Activated T-cell treated with anti-CD3 and anti-CD28 coated beads, Interleukin-2, amount 50 U/mL, for 48 hours (primary cell): ENCODE measurements at regions not wholly inside any gene's neighbourhood (a gene's known extent, or its start where the extent isn't known, plus 50 kb on each side); places are given as distances from the start of the nearest gene placed in this dataset.
A peak's percentile ranks its signal among the peaks of the same experiment; 100 is the strongest.

ENCODE experiments used
- DNase-seq, 2 experiments: peaks; one replicate each; pipeline ENCODE4 v3.0.0-alpha.2; 2020

DNA sequence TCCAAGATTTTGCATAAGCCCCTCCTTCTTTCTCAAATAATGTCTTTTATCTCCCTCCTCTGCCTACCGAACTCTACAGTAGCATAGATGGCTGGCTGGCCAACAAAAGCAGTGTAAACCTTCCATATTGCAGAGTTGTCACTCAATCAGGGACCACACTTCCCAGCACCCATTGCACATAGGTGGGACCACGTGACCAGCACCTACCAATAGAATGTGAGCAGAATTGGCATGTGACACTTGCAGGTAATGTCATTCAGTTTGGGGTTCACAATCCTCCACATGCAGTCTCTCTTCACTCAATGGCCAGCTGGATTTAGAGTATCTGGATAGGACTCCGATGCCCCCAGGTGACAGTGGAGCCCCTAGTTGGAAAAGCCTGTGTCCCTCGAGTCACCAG, 190.3 kb upstream of the CRY1 start:
- DNase-seq = no peak

DNA sequence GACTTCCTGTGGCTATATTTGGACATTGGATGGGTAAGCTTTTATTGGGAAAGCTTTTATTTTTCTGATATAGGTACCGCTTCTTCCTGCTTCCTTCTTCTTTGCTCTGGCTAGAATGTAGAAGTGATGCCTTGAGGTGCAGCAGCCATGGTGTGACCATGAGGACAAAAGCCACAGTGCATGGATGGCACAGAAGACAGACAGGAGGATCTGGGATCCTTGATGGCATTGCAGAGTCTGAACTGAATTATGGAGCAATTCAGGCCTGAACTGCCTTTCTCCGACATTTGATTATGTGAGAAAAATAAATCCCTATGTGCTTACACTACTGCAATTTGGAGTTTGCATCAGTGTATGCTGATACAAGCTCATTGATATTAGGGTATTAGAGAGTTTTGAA, 191.3 kb upstream of the CRY1 start:
- no peak for DNase-seq

DNA sequence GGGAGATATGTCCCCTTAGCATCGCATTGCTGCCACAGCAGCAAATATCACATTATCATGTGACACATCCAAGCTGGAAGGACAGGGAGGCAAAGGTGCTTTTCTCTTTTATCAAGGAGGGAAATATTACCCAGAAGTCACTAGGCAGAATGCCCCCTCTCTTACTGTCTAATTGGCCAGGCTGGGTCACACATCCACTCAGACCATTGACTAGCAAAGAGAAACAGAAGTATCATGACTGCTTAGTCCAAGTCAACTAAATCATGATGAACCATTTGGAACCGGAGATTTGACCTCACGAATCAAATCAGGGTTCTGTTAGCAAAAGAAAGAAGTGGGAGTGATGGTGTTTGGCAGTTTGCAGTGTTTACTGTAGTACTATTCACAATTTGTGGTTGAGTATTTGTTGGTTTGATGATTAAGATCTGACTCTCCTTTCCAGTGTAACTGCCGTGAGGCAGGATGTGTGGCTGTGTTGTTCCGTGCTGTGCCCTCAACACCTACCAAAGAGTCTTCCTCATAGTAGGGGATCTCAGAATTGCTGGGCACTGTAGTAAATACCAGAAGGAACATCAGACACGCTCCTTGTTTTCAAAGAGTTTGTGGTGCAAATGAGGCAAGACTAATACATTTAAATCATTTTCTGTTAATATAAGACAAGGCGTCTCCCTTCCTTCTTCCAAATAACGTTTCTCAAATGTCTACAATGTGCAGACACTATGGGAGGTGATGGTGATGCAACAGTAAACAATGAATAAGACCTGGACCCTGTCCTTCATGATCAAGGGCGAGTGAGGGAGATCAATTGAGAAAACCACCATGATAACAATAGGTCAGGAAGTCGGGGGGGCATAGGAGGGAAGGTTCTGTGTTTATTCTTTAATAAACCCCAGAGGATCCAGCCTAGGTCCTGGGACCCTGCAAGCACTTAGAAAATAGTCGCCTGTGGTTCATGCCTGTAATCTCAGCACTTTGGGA, 194.4 kb upstream of the CRY1 start:
- peak; percentile 28 to 45 for DNase-seq

DNA sequence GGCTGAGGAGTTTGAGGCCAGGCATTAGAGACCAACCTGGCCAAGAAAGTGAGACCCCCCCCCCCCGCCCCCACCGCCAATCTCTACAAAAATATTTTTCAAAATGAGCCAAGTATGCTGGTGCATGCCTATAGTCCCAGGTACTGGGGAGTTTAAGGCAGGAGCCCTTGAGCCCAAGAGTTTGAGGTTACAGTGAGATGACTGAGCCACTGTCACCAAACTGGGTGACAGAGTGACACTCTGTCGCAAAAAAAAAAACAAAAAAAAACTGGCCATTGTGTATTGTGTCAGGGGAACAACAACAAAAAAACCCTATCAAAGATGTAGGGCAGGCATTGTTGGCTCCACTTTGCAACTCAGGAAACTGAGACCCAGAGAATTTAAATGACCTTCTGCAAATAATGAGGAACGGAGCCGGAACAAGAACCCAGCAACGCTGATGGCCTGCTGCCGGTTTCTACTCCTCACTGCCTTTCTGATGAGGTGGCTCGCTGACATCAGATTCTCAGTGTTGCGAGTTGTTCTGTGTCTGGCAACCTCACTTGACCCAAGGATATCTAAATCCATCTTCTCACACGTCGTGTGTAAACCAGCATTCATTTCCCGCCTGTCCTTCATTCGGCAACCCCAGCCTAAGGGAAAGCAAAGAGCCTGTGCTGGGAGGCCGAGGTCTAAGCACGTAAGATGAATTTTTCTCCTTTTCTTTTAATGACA, 195.2 kb upstream of the CRY1 start:
- no peak for DNase-seq

DNA sequence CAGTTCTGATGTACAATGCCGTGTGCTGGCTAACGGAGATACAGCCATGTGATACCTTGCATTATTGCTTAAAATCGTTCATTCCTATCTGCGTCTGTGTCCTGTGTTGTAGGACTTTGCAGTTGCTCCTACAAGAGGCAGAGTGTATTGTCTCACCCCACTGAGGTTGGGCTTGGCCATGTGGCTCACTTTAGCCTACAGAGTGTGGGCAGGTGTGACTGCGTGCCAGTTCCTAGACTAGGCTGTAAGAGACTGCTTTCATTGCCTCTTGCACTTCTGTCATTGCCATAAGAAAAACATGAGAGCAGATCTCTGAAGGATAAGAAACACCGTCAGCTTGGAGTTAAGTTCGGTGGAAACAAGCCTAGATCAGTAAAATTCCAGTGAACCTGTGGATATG, 197.7 kb upstream of the CRY1 start:
- DNase-seq = no peak

DNA sequence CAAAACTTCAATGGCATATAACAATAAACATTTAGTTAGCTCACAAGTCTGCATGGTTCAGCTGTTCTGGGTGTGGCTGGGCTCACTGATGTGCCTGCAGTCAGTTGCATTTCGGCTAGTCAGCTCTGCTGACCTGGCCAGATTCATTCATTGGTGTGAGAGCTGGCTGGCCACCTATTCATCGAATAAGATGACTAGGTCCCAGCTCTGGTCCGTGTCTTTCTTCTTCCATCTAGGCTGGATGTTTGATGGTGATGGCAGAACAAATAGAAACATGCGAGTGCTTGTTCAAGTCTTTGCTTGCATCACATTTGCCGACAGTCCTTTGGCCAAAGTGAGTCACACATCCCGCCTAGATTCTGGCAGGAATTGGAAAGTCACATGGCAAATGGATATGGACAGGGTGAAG, 203.3 kb upstream of the CRY1 start:
- no peak for DNase-seq

DNA sequence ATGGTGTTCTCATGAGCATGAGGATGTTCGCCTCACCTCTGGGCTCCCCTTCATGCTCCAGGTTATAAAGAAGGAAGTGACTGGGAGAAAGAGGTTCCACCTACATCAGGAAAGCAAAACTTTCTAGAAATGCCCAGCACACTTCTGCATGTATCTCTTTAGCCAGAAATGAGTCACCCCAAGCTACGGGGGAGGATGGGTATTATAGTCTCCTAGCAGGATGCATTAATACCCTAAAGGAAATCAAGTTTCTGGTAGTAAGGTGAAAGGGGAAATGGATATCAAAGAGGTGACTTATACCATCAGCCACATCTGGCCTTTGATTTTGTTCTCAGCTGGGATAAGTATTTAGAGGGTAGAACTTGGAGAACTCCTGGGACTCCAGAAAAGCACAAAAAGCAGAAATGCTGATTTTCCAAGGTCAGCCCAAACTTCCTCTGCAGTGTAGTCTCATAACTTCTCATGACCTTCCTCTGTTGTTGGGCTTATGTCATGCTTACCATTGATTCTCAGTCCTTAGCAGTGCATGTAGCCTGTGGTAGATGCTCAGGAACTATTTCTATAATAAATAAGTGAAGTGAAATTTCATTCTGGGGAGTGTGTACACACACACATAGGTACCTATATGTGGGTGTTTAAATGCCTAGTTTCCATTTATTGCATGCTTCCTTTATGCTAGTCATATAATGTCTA, 209.4 kb upstream of the CRY1 start:
- DNase-seq = no peak

DNA sequence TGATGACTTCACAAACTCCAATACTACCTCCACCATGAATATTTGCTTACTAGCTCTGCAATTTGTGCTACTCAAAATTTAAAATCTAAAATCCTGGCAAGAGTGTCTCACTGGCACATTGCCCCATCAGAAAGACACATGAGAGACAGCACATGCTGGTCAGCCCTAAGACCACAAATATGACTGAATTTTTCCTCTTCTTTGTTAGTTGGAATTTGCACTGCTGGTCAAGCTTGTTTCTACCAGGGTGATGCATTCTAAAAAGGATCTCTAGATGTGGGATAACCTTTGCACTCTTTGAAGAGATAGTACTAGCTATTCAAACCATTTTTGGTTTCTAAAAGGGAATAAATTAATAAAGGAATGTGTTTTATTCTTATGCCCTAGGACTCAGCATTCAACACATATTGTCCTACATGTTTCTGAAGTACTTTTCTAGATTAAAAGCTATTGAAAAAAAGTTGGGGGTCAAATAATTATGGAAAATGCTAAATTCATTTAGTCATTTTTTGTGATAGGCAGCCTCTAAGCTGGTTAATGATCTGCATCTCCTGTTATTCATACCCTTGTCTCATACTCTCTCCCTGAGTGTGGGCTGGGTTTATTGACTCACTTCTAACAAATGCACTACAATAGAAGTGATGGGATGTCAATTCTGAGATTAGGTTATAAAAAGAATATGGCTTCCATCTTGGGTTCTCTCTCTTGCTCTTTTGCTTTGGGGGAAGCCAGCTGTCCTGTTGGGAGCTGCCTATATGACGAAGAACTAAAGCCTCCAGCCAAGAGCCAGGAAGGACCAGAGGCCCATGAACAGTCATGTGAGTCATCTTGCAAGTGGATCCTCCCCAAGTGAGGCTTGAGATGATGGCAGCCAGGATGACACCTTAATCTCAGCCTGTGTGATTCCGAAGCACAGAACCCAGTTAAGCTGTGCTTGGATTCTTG, 211.5 kb upstream of the CRY1 start:
- DNase-seq = no peak

DNA sequence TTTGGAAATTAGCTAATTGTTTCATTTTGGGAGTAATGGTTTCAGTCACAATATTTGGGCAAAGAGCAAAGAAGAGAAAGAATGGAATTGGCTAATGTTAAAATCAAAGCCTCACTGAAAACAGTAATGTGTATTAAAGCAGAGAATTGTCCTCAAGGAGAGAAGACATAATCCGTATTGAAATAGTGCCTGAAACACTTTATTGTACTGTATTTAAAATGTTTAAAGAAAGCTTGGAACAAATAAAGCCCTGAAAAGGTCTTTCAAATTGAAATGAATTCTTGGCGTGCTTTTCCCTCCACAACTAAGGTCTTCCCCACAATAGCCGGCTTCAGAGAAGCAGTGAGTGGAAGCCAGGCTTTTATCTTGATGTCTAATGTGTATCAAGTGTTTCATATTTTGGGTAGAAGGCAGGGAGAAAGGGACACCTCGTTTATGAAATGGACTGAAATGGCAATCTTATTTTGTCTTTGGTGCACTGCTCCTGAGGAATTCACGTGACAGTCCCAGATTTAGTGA, 212.9 kb upstream of the CRY1 start:
- DNase-seq = no peak

DNA sequence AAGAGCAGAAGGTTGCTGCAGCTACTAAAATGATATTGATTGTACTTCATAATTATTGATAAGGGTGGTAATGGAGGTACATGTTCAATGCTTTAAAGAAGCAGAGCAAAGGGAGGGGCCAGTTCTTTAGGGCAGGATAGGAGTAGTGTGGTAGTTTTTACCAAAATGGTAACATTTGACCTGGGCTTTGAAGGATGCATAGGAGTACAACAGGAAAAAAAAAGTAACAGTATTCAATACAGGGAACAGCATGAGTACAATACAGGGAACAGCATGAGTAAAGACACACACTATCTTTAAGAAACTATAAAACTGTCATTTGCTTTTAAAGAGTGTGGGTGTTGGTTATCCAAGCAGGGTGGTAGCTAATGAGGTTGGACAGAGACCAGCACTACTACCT, 215.0 kb upstream of the CRY1 start:
- DNase-seq = no peak

DNA sequence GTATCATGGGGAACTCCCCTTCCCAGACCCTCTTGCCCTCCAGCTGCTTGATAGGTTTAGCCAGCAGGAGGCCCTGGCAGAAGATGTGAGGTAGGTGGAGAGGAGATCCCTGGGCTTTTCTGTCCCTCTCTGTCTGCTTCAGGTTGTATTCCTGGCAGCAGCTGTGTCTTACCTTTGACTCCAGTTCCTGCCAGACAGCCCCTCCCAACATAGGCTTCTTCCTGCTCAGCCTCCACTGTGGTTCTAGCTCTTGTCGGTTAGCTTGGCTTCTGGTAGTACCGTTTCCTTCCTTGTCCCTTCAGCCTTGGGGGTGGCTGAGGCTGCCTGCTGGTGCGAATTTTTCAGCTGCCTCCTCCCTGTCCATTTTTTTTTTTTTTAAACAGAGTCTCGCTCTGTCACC, 215.7 kb upstream of the CRY1 start:
- DNase-seq = no peak

DNA sequence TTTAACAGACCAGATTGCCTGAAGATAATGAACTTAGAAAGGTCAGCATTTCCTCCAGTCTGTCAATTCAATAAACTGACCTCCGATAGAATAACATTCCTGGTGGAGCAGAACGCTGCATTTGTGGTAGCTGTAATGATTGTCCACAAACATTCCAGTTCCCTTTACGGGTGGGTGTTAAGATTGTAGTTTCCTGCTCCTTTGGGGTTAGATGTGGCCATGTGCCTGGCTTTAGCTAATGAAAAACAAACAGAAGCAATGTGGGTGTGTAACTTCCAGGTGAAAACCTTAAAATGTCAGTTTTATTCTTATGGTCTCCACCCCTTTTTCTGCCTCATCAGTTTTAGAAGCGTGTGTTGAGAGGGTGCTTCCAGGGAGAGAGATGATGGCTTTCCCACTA, 217.3 kb upstream of the CRY1 start:
- DNase-seq = no peak

DNA sequence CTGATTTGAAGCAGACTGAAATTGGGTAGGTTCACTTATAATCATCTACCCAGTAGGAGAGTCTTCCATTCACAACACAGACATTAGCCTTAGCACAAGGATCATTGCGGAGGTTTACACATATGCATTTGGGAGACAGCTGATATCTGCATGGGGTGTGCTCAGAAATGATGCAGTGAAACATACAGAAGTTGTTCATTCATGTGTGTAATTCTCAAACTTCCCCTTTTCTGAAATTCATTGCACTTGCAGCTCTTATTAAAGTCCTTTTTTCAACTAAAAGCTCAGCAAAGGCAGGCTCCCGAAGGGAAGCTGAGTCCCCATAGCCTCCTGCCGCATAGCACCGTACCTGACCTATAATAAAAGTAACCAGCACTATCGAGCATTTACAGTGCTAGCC, 218.3 kb upstream of the CRY1 start:
- no peak for DNase-seq

DNA sequence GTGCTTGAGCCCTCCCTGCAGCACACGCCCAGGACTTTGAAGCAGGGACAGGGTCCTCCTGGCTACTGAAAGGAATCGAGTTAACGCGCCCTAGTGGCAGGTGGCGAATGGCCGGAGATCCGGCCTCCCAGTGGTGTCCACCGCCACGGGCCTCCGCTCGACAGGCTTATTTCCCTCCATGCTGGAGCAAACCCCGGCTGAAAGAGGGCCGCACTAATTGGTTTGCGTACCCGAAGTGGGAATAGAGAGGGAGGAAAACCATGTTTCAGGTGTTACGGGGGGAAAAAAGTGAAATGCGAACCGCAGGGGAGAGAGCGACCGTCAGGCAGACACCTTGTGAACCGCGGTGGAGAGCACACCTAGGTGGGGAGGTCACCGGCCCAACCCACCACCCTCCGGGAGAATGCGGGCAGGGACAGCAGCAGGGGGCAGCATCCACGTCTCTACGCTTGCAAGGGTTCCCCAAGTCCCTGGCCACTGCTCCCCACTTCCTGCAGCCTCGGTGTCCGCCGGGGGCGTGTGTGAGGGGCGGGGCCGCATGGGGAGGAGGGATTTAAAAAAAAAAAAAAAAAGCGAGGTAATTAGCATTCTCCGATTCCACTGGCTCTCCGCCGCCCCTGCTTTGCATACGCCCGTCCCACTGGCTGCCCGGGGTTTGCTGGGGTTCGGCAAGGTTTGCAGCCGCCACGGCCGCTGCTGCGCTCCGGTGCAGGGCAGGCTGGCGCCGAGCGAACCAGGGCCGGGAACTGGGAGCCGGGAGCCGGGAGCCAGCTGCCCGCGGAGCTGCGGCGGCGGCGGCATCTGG, 224.6 kb upstream of the CRY1 start:
- peak; percentile 85 to 89 for DNase-seq

DNA sequence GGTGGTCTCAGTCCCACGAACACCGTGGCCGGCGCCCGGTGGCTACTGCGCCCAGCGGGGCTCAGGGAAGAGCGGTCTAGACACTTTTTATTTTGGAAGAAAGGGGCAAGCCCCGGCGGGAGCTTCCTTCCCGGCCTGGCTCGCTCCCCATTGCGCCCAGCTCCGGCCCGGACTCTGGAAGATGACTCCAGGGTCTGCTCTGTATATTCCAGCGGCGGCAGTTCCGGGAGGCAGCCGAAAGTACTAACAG, 225.1 kb upstream of the CRY1 start:
- peak in 1 of 2 experiments; percentile 59 for DNase-seq

DNA sequence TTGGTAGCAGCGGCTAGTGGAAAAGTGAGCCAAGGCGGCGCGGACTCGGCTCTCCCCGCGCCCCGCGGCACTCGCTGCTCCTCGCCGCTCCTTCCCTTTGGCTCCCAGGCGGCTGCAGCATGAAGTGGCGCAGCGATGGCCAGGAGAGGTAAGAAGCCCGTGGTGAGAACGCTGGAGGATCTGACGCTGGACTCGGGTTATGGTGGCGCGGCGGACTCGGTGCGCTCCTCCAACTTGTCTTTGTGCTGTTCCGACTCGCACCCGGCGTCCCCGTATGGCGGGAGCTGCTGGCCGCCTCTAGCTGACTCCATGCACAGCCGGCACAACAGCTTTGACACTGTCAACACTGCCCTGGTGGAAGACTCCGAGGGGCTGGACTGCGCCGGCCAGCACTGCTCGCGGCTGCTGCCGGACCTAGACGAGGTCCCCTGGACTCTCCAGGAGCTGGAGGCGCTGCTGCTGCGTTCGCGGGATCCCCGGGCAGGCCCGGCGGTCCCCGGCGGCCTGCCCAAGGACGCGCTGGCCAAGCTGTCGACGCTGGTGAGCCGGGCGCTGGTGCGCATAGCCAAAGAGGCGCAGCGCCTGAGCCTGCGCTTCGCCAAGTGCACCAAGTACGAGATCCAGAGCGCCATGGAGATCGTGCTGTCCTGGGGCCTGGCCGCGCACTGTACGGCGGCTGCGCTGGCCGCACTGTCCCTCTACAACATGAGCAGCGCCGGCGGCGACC, 225.6 kb upstream of the CRY1 start:
- peak; percentile 58 to 59 for DNase-seq

DNA sequence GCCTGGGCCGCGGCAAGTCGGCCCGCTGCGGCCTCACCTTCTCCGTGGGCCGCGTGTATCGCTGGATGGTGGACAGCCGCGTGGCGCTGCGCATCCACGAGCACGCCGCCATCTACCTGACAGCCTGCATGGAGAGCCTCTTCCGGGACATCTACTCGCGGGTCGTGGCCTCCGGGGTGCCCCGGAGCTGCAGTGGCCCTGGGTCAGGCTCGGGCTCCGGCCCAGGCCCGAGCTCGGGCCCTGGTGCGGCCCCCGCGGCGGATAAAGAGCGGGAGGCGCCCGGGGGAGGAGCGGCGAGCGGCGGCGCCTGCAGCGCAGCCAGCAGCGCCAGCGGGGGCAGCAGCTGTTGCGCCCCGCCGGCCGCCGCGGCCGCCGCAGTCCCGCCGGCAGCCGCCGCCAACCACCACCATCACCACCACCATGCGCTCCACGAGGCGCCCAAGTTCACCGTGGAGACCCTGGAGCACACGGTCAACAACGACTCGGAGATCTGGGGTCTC, 226.2 kb upstream of the CRY1 start:
- peak; percentile 41 to 57 for DNase-seq

DNA sequence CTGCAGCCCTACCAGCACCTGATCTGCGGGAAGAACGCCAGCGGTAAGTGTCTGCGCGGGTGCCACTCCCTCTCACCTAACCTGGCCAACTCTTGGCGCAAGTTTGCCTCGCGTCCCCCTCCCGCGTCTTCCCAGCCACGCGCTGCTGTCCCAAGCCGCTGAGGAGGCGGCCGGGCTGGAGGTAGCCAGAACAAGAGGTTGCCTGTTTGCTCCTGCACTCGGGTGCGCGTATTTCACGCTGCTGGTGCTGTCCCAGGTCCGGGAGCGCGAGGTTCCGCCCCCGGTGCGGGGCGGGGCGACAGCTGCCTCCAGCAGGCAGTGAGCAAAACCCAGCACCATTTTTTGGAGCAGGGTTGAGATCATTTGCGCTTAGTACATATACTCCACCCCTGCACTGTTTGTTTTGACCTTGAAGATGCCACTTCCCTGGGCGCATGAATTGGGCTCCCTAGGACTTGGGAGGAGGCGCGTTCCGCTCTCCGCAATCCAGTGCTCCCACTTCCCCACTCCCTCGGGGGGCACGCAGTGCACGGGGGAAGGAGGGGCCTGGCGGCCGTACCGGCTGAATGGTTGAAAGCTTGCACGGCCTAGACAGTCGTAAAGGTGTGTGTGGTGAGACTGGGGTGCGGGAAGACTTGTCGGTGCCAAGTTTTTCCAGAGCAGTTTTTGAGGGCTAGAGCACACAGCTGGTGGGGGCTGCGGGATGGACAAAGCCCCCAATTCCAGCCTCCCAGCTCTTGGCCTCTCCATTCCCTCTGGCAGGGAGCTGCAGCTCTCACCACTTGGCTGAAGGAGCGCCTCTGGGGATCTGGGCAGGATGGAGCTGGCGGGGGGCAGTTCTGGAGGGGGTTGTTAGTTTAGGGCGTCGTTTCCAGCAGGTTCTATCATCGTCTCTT, 226.9 kb upstream of the CRY1 start:
- peak; percentile 85 to 89 for DNase-seq

DNA sequence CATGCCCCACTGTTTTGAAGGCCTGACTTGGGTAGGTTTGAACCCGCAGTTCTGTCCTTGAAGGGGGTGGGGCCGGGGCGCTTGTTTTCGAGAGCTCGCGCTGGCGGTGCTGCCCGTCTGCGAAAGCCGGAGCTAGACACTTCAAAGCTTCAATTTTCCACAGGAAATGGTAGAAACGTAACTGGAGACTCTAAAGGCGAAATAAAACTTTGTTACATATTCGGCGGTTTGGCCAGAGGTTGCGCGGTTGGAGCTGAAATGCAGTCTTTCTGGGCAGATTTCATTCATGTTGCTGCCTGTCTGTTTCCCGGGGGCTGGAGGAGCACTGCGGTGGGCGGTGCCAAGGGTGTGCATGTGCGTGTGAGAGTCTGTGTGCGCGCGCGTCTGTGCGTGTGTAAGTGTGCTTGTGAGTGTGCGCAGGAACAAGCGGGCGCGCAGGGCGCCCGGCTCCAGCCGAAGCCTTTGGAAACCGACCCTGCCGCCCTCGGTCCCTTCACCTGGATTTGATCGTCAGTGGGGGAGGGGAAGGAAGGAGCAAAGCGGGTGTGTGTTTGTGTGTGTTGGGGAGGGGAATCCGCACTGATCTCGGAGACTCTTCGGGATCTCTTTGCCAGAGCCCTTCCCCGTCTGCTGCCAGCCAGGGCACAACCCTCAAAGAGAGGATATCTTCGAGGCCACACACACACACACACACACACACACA, 227.7 kb upstream of the CRY1 start:
- peak; percentile 81 to 82 for DNase-seq
